ENCODE measurements at regions not wholly inside any gene's neighbourhood (a gene's known extent, or its start where the extent isn't known, plus 50 kb on each side); places are given as distances from the start of the nearest gene placed in this dataset.

GRCh38 chr3:66139415-66139814 lies 81.4 kb upstream of the SLC25A26 start:
- TF ChIP-seq CTCF (IDR thresholded peaks at IDR 0.05), result no peak
- TF ChIP-seq POLR2AphosphoS5 (IDR thresholded peaks at IDR 0.05), result no peak
- no peak for TF ChIP-seq POLR2A (IDR thresholded peaks at IDR 0.05)
- TF ChIP-seq EP300 (IDR thresholded peaks at IDR 0.05), result no peak

All from stomach (tissue), 4 donors.